ENCODE measurements at regions not wholly inside any gene's neighbourhood (a gene's known extent, or its start where the extent isn't known, plus 50 kb on each side); places are given as distances from the start of the nearest gene placed in this dataset.

- H3K4me1 ChIP-seq (ENCODE audit: control insufficient read depth, low read depth, low read length): peaks cover 4% of the 10 kb centered on the region
- no peak overlapping the region for H2AK5ac ChIP-seq (ENCODE audit: low read length)
- H3K27me3 ChIP-seq (ENCODE audit: insufficient read depth, low read length, poor library complexity): no peaks in the 10 kb centered on the region
- peak; percentile 83 for DNase-seq
- H2BK120ac ChIP-seq (ENCODE audit: low read depth, low read length): no peak overlapping the region
- no peak overlapping the region for H3K9ac ChIP-seq (ENCODE audit: low read length)
- H3K23ac ChIP-seq (ENCODE audit: low read length): no peak overlapping the region
- H3K79me2 ChIP-seq (ENCODE audit: control insufficient read depth, insufficient read depth, low read length): no peaks in the 10 kb centered on the region
- H3K4me3 ChIP-seq (ENCODE audit: low read length): no peak overlapping the region
- H3K79me1 ChIP-seq (ENCODE audit: low read length): no peaks in the 10 kb centered on the region
- H4K5ac ChIP-seq (ENCODE audit: low read length): no peak overlapping the region
- H2BK5ac ChIP-seq (ENCODE audit: low read length): no peak overlapping the region
- H3K27ac ChIP-seq (ENCODE audit: low read depth, low read length): no peak overlapping the region
- no peak overlapping the region for H2BK15ac ChIP-seq (replicated peaks; ENCODE audit: low read depth)
- no peaks in the 10 kb centered on the region for H3K36me3 ChIP-seq (ENCODE audit: control insufficient read depth, insufficient read depth, low read length)
- H4K8ac ChIP-seq (ENCODE audit: low read depth, low read length): no peak overlapping the region
- no CpG with 5 or more reads among the region's 5 CpGs for WGBS (ENCODE audit: extremely low coverage, insufficient coverage, low lambda C conversion rate)
- H3K4me2 ChIP-seq (ENCODE audit: low read length): no peak overlapping the region
- no peak overlapping the region for H3K18ac ChIP-seq (ENCODE audit: low read length)
- H3K4ac ChIP-seq (ENCODE audit: low read depth, low read length): no peak overlapping the region
- H3K56ac ChIP-seq (ENCODE audit: low read length): no peak overlapping the region
Measured at GRCh38 chr6:76708641-76709331, 636.3 kb upstream of the IMPG1 start.

GRCh38 chr6:76707630-76708029 lies 635.2 kb upstream of the IMPG1 start:
- Histone ChIP-seq H3K4ac (ENCODE audit: low read depth, low read length) (no peak overlapping the region), H3K36me3 (ENCODE audit: control insufficient read depth, insufficient read depth, low read length) (no peaks in the 10 kb centered on the region), H2BK5ac (ENCODE audit: low read length) (no peak overlapping the region), H3K79me2 (ENCODE audit: control insufficient read depth, insufficient read depth, low read length) (no peaks in the 10 kb centered on the region), H3K4me3 (ENCODE audit: low read length) (no peak overlapping the region), H2BK15ac (replicated peaks; ENCODE audit: low read depth) (no peak overlapping the region), H3K4me1 (ENCODE audit: control insufficient read depth, low read depth, low read length) (peaks cover 4% of the 10 kb centered on the region), H3K27ac (ENCODE audit: low read depth, low read length) (no peak overlapping the region), H3K56ac (ENCODE audit: low read length) (no peak overlapping the region), H2BK120ac (ENCODE audit: low read depth, low read length) (no peak overlapping the region), H3K18ac (ENCODE audit: low read length) (no peak overlapping the region), H3K79me1 (ENCODE audit: low read length) (no peaks in the 10 kb centered on the region), H3K9ac (ENCODE audit: low read length) (no peak overlapping the region), H3K4me2 (ENCODE audit: low read length) (no peak overlapping the region), H3K23ac (ENCODE audit: low read length) (no peak overlapping the region), H3K27me3 (ENCODE audit: insufficient read depth, low read length, poor library complexity) (no peaks in the 10 kb centered on the region), H4K5ac (ENCODE audit: low read length) (no peak overlapping the region), H2AK5ac (ENCODE audit: low read length) (no peak overlapping the region), H4K8ac (ENCODE audit: low read depth, low read length) (no peak overlapping the region)
- no peak for DNase-seq

DNA sequence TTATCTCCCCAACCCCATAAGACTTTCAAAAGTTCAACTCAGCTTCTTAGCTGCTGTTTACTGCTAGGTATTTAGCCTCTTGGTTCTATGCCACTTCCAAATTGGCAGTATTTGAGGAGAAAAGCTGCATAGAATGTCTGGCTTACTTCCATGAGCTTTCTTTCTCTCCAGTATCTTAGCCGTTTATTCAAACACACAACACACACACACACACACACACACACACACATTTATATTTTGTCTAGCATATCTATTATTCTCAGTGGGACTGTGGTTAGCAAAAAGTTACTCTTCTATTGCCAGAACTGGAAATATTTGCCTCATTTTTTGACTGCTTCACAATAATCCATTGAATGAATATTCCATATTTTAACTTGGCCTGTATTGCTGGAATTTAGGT lies 634.2 kb upstream of the IMPG1 start:
- Histone ChIP-seq H3K4me1 (ENCODE audit: control insufficient read depth, low read depth, low read length) (peaks cover 10% of the 10 kb centered on the region), H3K36me3 (ENCODE audit: control insufficient read depth, insufficient read depth, low read length) (no peaks in the 10 kb centered on the region)

GRCh38 chr6:76706086-76706485 lies 633.6 kb upstream of the IMPG1 start:
- no peak overlapping the region for H3K27ac ChIP-seq (ENCODE audit: low read depth, low read length)
- no peaks in the 10 kb centered on the region for H3K79me1 ChIP-seq (ENCODE audit: low read length)
- no peak overlapping the region for H3K9ac ChIP-seq (ENCODE audit: low read length)
- no peak overlapping the region for H4K8ac ChIP-seq (ENCODE audit: low read depth, low read length)
- no peak overlapping the region for H3K4me3 ChIP-seq (ENCODE audit: low read length)
- no peak overlapping the region for H3K4ac ChIP-seq (ENCODE audit: low read depth, low read length)
- peaks cover 12% of the 10 kb centered on the region for H3K4me1 ChIP-seq (ENCODE audit: control insufficient read depth, low read depth, low read length)
- no peak overlapping the region for H4K5ac ChIP-seq (ENCODE audit: low read length)
- no peak overlapping the region for H3K23ac ChIP-seq (ENCODE audit: low read length)
- H2AK5ac ChIP-seq (ENCODE audit: low read length): no peak overlapping the region
- WGBS (ENCODE audit: extremely low coverage, insufficient coverage, low lambda C conversion rate): no CpG with 5 or more reads among the region's 2 CpGs
- H3K79me2 ChIP-seq (ENCODE audit: control insufficient read depth, insufficient read depth, low read length): no peaks in the 10 kb centered on the region
- no peak overlapping the region for H3K18ac ChIP-seq (ENCODE audit: low read length)
- H3K4me2 ChIP-seq (ENCODE audit: low read length): no peak overlapping the region
- H3K36me3 ChIP-seq (ENCODE audit: control insufficient read depth, insufficient read depth, low read length): no peaks in the 10 kb centered on the region
- no peak overlapping the region for H2BK15ac ChIP-seq (replicated peaks; ENCODE audit: low read depth)
- no peaks in the 10 kb centered on the region for H3K27me3 ChIP-seq (ENCODE audit: insufficient read depth, low read length, poor library complexity)
- H2BK120ac ChIP-seq (ENCODE audit: low read depth, low read length): no peak overlapping the region
- no peak for DNase-seq
- H2BK5ac ChIP-seq (ENCODE audit: low read length): no peak overlapping the region
- no peak overlapping the region for H3K56ac ChIP-seq (ENCODE audit: low read length)

More for the DNA sequence above, 634.2 kb upstream of the IMPG1 start:
- Histone ChIP-seq H3K9ac (ENCODE audit: low read length) (no peak overlapping the region), H3K4ac (ENCODE audit: low read depth, low read length) (no peak overlapping the region), H3K27ac (ENCODE audit: low read depth, low read length) (no peak overlapping the region), H3K18ac (ENCODE audit: low read length) (no peak overlapping the region), H2AK5ac (ENCODE audit: low read length) (no peak overlapping the region), H4K5ac (ENCODE audit: low read length) (no peak overlapping the region), H2BK15ac (replicated peaks; ENCODE audit: low read depth) (no peak overlapping the region), H3K79me1 (ENCODE audit: low read length) (no peaks in the 10 kb centered on the region), H3K27me3 (ENCODE audit: insufficient read depth, low read length, poor library complexity) (no peaks in the 10 kb centered on the region), H2BK5ac (ENCODE audit: low read length) (no peak overlapping the region), H3K56ac (ENCODE audit: low read length) (no peak overlapping the region), H3K23ac (ENCODE audit: low read length) (no peak overlapping the region), H3K79me2 (ENCODE audit: control insufficient read depth, insufficient read depth, low read length) (no peaks in the 10 kb centered on the region), H4K8ac (ENCODE audit: low read depth, low read length) (no peak overlapping the region), H3K4me3 (ENCODE audit: low read length) (no peak overlapping the region), H2BK120ac (ENCODE audit: low read depth, low read length) (no peak overlapping the region), H3K4me2 (ENCODE audit: low read length) (no peak overlapping the region)
- no peak for DNase-seq
- WGBS (ENCODE audit: extremely low coverage, insufficient coverage, low lambda C conversion rate): no CpG with 5 or more reads among the region's 1 CpG

- no peak overlapping the region for H3K56ac ChIP-seq (ENCODE audit: low read length)
- H2BK15ac ChIP-seq (replicated peaks; ENCODE audit: low read depth): no peak overlapping the region
- H3K27me3 ChIP-seq (ENCODE audit: insufficient read depth, low read length, poor library complexity): no peaks in the 10 kb centered on the region
- no peaks in the 10 kb centered on the region for H3K79me1 ChIP-seq (ENCODE audit: low read length)
- no peak overlapping the region for H2AK5ac ChIP-seq (ENCODE audit: low read length)
- no CpG with 5 or more reads among the region's 1 CpG for WGBS (ENCODE audit: extremely low coverage, insufficient coverage, low lambda C conversion rate)
- H2BK120ac ChIP-seq (ENCODE audit: low read depth, low read length): no peak overlapping the region
- H4K8ac ChIP-seq (ENCODE audit: low read depth, low read length): no peak overlapping the region
- H3K27ac ChIP-seq (ENCODE audit: low read depth, low read length): no peak overlapping the region
- H3K4me2 ChIP-seq (ENCODE audit: low read length): no peak overlapping the region
- no peaks in the 10 kb centered on the region for H3K36me3 ChIP-seq (ENCODE audit: control insufficient read depth, insufficient read depth, low read length)
- peaks cover 8% of the 10 kb centered on the region for H3K4me1 ChIP-seq (ENCODE audit: control insufficient read depth, low read depth, low read length)
- no peak overlapping the region for H2BK5ac ChIP-seq (ENCODE audit: low read length)
- peak; percentile 91 for DNase-seq
- no peaks in the 10 kb centered on the region for H3K79me2 ChIP-seq (ENCODE audit: control insufficient read depth, insufficient read depth, low read length)
- H3K23ac ChIP-seq (ENCODE audit: low read length): no peak overlapping the region
- H3K4ac ChIP-seq (ENCODE audit: low read depth, low read length): no peak overlapping the region
- H4K5ac ChIP-seq (ENCODE audit: low read length): no peak overlapping the region
- H3K4me3 ChIP-seq (ENCODE audit: low read length): no peak overlapping the region
- no peak overlapping the region for H3K9ac ChIP-seq (ENCODE audit: low read length)
- no peak overlapping the region for H3K18ac ChIP-seq (ENCODE audit: low read length)
Measured at GRCh38 chr6:76703786-76704185, 631.3 kb upstream of the IMPG1 start.

DNA sequence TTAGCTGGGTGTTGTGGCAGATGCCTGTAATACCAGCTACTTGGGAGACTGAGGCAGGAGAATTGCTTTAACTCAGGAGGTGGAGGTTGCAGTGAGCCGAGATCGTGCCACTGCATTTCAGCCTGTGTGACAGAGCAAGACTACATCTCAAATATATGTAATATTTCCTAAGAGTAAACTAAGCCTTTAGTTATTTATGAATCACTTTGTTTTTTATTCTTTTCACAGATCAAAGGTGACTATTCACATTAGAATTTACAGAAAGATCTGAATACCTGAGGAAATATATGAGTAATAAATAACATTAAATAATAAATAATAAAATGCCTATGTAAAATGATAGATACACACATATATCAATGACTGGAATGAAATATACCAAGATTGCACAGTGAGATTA lies 630.8 kb upstream of the IMPG1 start:
- no peak overlapping the region for H2BK120ac ChIP-seq (ENCODE audit: low read depth, low read length)
- H3K4me1 ChIP-seq (ENCODE audit: control insufficient read depth, low read depth, low read length): peaks cover 8% of the 10 kb centered on the region
- no CpG with 5 or more reads among the region's 2 CpGs for WGBS (ENCODE audit: extremely low coverage, insufficient coverage, low lambda C conversion rate)
- H3K79me2 ChIP-seq (ENCODE audit: control insufficient read depth, insufficient read depth, low read length): no peaks in the 10 kb centered on the region
- no peak overlapping the region for H3K4me3 ChIP-seq (ENCODE audit: low read length)
- no peak overlapping the region for H3K9ac ChIP-seq (ENCODE audit: low read length)
- H4K8ac ChIP-seq (ENCODE audit: low read depth, low read length): no peak overlapping the region
- H2BK5ac ChIP-seq (ENCODE audit: low read length): no peak overlapping the region
- H3K56ac ChIP-seq (ENCODE audit: low read length): no peak overlapping the region
- H3K23ac ChIP-seq (ENCODE audit: low read length): no peak overlapping the region
- no peak overlapping the region for H3K4me2 ChIP-seq (ENCODE audit: low read length)
- H3K27ac ChIP-seq (ENCODE audit: low read depth, low read length): no peak overlapping the region
- H3K27me3 ChIP-seq (ENCODE audit: insufficient read depth, low read length, poor library complexity): no peaks in the 10 kb centered on the region
- H3K79me1 ChIP-seq (ENCODE audit: low read length): no peaks in the 10 kb centered on the region
- no peak overlapping the region for H4K5ac ChIP-seq (ENCODE audit: low read length)
- H3K4ac ChIP-seq (ENCODE audit: low read depth, low read length): no peak overlapping the region
- no peak overlapping the region for H3K18ac ChIP-seq (ENCODE audit: low read length)
- DNase-seq: no peak
- no peak overlapping the region for H2AK5ac ChIP-seq (ENCODE audit: low read length)
- no peak overlapping the region for H2BK15ac ChIP-seq (replicated peaks; ENCODE audit: low read depth)
- H3K36me3 ChIP-seq (ENCODE audit: control insufficient read depth, insufficient read depth, low read length): no peaks in the 10 kb centered on the region

Measured in mesendoderm (in vitro differentiated cells).